Skeletal muscle satellite cell (primary cell): ENCODE measurements at regions not wholly inside any gene's neighbourhood (a gene's known extent, or its start where the extent isn't known, plus 50 kb on each side); places are given as distances from the start of the nearest gene placed in this dataset.

Source experiments
- H3K27me3 ChIP-seq: 2 replicates; pipeline ENCODE4 v1.7.0; 2013; ENCODE audit warnings: low read length; ENCODE audit not compliant: control insufficient read depth, insufficient read depth
- H3K36me3 ChIP-seq: 2 replicates; pipeline ENCODE4 v1.7.0; 2013; ENCODE audit warnings: mild to moderate bottlenecking, control low read depth, low read length; ENCODE audit not compliant: insufficient read depth
- H3K4me1 ChIP-seq: 2 replicates; pipeline ENCODE4 v1.7.0; 2013; ENCODE audit warnings: low read length; ENCODE audit not compliant: control insufficient read depth, insufficient read depth
- H3K4me2 ChIP-seq: 2 replicates; pipeline ENCODE4 v1.7.0; 2013; ENCODE audit warnings: mild to moderate bottlenecking, low read length
- H3K4me3 ChIP-seq: 2 replicates; pipeline ENCODE4 v1.7.0; 2013; ENCODE audit warnings: low read length
- H3K9ac ChIP-seq: 2 replicates; pipeline ENCODE4 v1.7.0; 2013; ENCODE audit warnings: mild to moderate bottlenecking, low read depth, low read length, moderate library complexity
- H3K9me3 ChIP-seq: replicated peaks from 2 replicates; pipeline ENCODE4 v1.7.0; 2013; ENCODE audit warnings: mild to moderate bottlenecking, control low read depth, low read length

- H3K36me3 ChIP-seq = no peaks in the 10 kb centered on the region
- no peaks in the 10 kb centered on the region for H3K4me1 ChIP-seq
- H3K9me3 ChIP-seq = no peaks in the 10 kb centered on the region
- no peak overlapping the region for H3K4me3 ChIP-seq
- H3K4me2 ChIP-seq = no peak overlapping the region
- H3K27me3 ChIP-seq = no peaks in the 10 kb centered on the region
- no peak overlapping the region for H3K9ac ChIP-seq
Observed at GRCh38 chr9:30459156-30459555, 1925.3 kb upstream of the ACO1 start.

GRCh38 chr9:30476826-30477225, 1907.6 kb upstream of the ACO1 start:
- Histone ChIP-seq H3K4me3 (no peak overlapping the region), H3K4me2 (no peak overlapping the region), H3K36me3 (no peaks in the 10 kb centered on the region), H3K4me1 (no peaks in the 10 kb centered on the region), H3K27me3 (no peaks in the 10 kb centered on the region), H3K9me3 (peaks cover 2% of the 10 kb centered on the region), H3K9ac (no peak overlapping the region)

GRCh38 chr9:30478684-30479083, 1905.8 kb upstream of the ACO1 start:
- Histone ChIP-seq H3K4me1 (no peaks in the 10 kb centered on the region), H3K4me3 (no peak overlapping the region), H3K9ac (no peak overlapping the region), H3K36me3 (no peaks in the 10 kb centered on the region), H3K9me3 (peaks cover 2% of the 10 kb centered on the region), H3K4me2 (no peak overlapping the region), H3K27me3 (no peaks in the 10 kb centered on the region)

GRCh38 chr9:30482499-30482898, 1901.9 kb upstream of the ACO1 start:
- H3K4me3 ChIP-seq = no peak overlapping the region
- no peaks in the 10 kb centered on the region for H3K4me1 ChIP-seq
- peaks cover 2% of the 10 kb centered on the region for H3K9me3 ChIP-seq
- no peak overlapping the region for H3K4me2 ChIP-seq
- no peak overlapping the region for H3K9ac ChIP-seq
- no peaks in the 10 kb centered on the region for H3K27me3 ChIP-seq
- no peaks in the 10 kb centered on the region for H3K36me3 ChIP-seq

GRCh38 chr9:30484690-30485089, 1899.8 kb upstream of the ACO1 start:
- Histone ChIP-seq H3K36me3 (no peaks in the 10 kb centered on the region), H3K4me1 (no peaks in the 10 kb centered on the region), H3K27me3 (no peaks in the 10 kb centered on the region), H3K4me2 (no peak overlapping the region), H3K4me3 (no peak overlapping the region), H3K9me3 (no peaks in the 10 kb centered on the region), H3K9ac (no peak overlapping the region)

- no peaks in the 10 kb centered on the region for H3K27me3 ChIP-seq
- no peak overlapping the region for H3K4me2 ChIP-seq
- H3K4me1 ChIP-seq = no peaks in the 10 kb centered on the region
- H3K36me3 ChIP-seq = no peaks in the 10 kb centered on the region
- no peak overlapping the region for H3K4me3 ChIP-seq
- H3K9me3 ChIP-seq = no peaks in the 10 kb centered on the region
- H3K9ac ChIP-seq = no peak overlapping the region
Observed at GRCh38 chr9:30504502-30504905, 1879.9 kb upstream of the ACO1 start.

- Histone ChIP-seq H3K9me3 (no peaks in the 10 kb centered on the region), H3K36me3 (no peaks in the 10 kb centered on the region), H3K4me2 (no peak overlapping the region), H3K9ac (no peak overlapping the region), H3K4me1 (no peaks in the 10 kb centered on the region), H3K4me3 (no peak overlapping the region), H3K27me3 (no peaks in the 10 kb centered on the region)
Observed at GRCh38 chr9:30505311-30505710, 1879.1 kb upstream of the ACO1 start.

- Histone ChIP-seq H3K36me3 (no peaks in the 10 kb centered on the region), H3K27me3 (no peaks in the 10 kb centered on the region), H3K9ac (no peak overlapping the region), H3K4me3 (no peak overlapping the region), H3K4me1 (no peaks in the 10 kb centered on the region), H3K4me2 (no peak overlapping the region), H3K9me3 (no peaks in the 10 kb centered on the region)
Observed at GRCh38 chr9:30506749-30507148, 1877.7 kb upstream of the ACO1 start.

GRCh38 chr9:30507166-30507565, 1877.3 kb upstream of the ACO1 start:
- no peaks in the 10 kb centered on the region for H3K36me3 ChIP-seq

GRCh38 chr9:30511666-30512065, 1872.8 kb upstream of the ACO1 start:
- Histone ChIP-seq H3K9ac (no peak overlapping the region), H3K4me3 (no peak overlapping the region), H3K9me3 (peaks cover 3% of the 10 kb centered on the region), H3K4me1 (no peaks in the 10 kb centered on the region), H3K27me3 (no peaks in the 10 kb centered on the region), H3K4me2 (no peak overlapping the region), H3K36me3 (no peaks in the 10 kb centered on the region)

More at GRCh38 chr9:30507166-30507565, 1877.3 kb upstream of the ACO1 start:
- H3K27me3 ChIP-seq = no peaks in the 10 kb centered on the region
- no peak overlapping the region for H3K9ac ChIP-seq
- H3K4me2 ChIP-seq = no peak overlapping the region
- no peak overlapping the region for H3K4me3 ChIP-seq
- H3K9me3 ChIP-seq = no peaks in the 10 kb centered on the region
- H3K4me1 ChIP-seq = no peaks in the 10 kb centered on the region

- H3K4me1 ChIP-seq = no peaks in the 10 kb centered on the region
- H3K9ac ChIP-seq = no peak overlapping the region
- H3K27me3 ChIP-seq = no peaks in the 10 kb centered on the region
- H3K4me3 ChIP-seq = no peak overlapping the region
- H3K9me3 ChIP-seq = peaks cover 3% of the 10 kb centered on the region
- H3K4me2 ChIP-seq = no peak overlapping the region
- H3K36me3 ChIP-seq = no peaks in the 10 kb centered on the region
Observed at GRCh38 chr9:30519166-30519565, 1865.3 kb upstream of the ACO1 start.

- Histone ChIP-seq H3K4me3 (no peak overlapping the region), H3K9me3 (peaks cover 4% of the 10 kb centered on the region), H3K27me3 (no peaks in the 10 kb centered on the region), H3K36me3 (no peaks in the 10 kb centered on the region), H3K4me1 (no peaks in the 10 kb centered on the region), H3K9ac (no peak overlapping the region), H3K4me2 (no peak overlapping the region)
Observed at GRCh38 chr9:30519756-30520155, 1864.7 kb upstream of the ACO1 start.
